Liver (tissue), 8 donors: ENCODE measurements at regions not wholly inside any gene's neighbourhood (a gene's known extent, or its start where the extent isn't known, plus 50 kb on each side); places are given as distances from the start of the nearest gene placed in this dataset.

Experiments
- DNase-seq: peaks from one replicate; pipeline ENCODE4 v3.0.0-alpha.2; 2017; ENCODE audit warnings: low spot score
- H3K27ac ChIP-seq, 2 donors: one replicate each; pipeline ENCODE4 v1.7.0; 2013; ENCODE audit warnings: inconsistent platforms in 2 of 2, low read length in 2 of 2, control low read depth in 1 of 2, low read depth in 1 of 2, mild to moderate bottlenecking in 1 of 2
- H3K27me3 ChIP-seq, 4 donors: one replicate each; pipeline versions ENCODE4 v1.6.1 to v1.7.0; 2013; ENCODE audit warnings: low read length in 3 of 4, inconsistent platforms in 1 of 4, mild to moderate bottlenecking in 1 of 4, moderate library complexity in 1 of 4; ENCODE audit not compliant: control insufficient read depth in 4 of 4, insufficient read depth in 4 of 4
- H3K36me3 ChIP-seq, 4 donors: one replicate each; pipeline versions ENCODE4 v1.6.1 to v1.7.0; 2013; ENCODE audit warnings: low read length in 3 of 4, mild to moderate bottlenecking in 3 of 4, low read depth in 1 of 4, moderate library complexity in 1 of 4; ENCODE audit not compliant: control insufficient read depth in 4 of 4, insufficient read depth in 3 of 4
- H3K4me1 ChIP-seq, 4 donors: one replicate each; pipeline versions ENCODE4 v1.6.1 to v1.7.0; 2013; ENCODE audit warnings: low read length in 3 of 4, mild to moderate bottlenecking in 3 of 4, moderate library complexity in 1 of 4; ENCODE audit not compliant: control insufficient read depth in 4 of 4, insufficient read depth in 4 of 4
- H3K4me3 ChIP-seq, 3 donors: one replicate each; pipeline versions ENCODE4 v1.6.1 to v1.7.0; 2013; ENCODE audit warnings: low read length in 3 of 3, control low read depth in 1 of 3, low read depth in 1 of 3, mild to moderate bottlenecking in 1 of 3
- H3K9ac ChIP-seq, 2 donors: one replicate each; pipeline ENCODE4 v1.7.0; 2013; ENCODE audit warnings: low read length in 2 of 2, mild to moderate bottlenecking in 2 of 2, moderate library complexity in 2 of 2, control low read depth in 1 of 2, low read depth in 1 of 2
- H3K9me3 ChIP-seq, 4 donors: one replicate each; pipeline versions ENCODE4 v1.6.1 to v1.7.0; 2013; ENCODE audit warnings: low read length in 3 of 4; ENCODE audit not compliant: control insufficient read depth in 4 of 4
- EGR1 ChIP-seq, 2 donors: IDR thresholded peaks; 2 replicates each; pipeline ENCODE4 v1.6.1; 2016 to 2018; ENCODE audit warnings: antibody characterized with exemption in 2 of 2, low read depth in 2 of 2
- FOXA1 ChIP-seq: IDR thresholded peaks from 2 replicates; pipeline ENCODE4 v1.6.1; 2016; ENCODE audit warnings: antibody characterized with exemption
- FOXA2 ChIP-seq: IDR thresholded peaks from 2 replicates; pipeline ENCODE4 v1.6.1; 2016; ENCODE audit warnings: antibody characterized with exemption
- GABPA ChIP-seq, 2 donors: IDR thresholded peaks in 1 of 2; conservative IDR thresholded peaks in 1 of 2; 2 replicates each; pipeline ENCODE4 v1.6.1; 2016; ENCODE audit warnings: antibody characterized with exemption in 2 of 2, mild to moderate bottlenecking in 1 of 2, moderate library complexity in 1 of 2
- HNF4A ChIP-seq, 2 donors: conservative IDR thresholded peaks; 2 replicates each; pipeline ENCODE4 v1.6.1; 2016; ENCODE audit warnings: antibody characterized with exemption in 2 of 2, mild to moderate bottlenecking in 2 of 2
- HNF4G ChIP-seq: IDR thresholded peaks from 2 replicates; pipeline ENCODE4 v1.6.1; 2016; ENCODE audit warnings: antibody characterized with exemption
- JUND ChIP-seq, 2 donors: IDR thresholded peaks; 2 replicates each; pipeline ENCODE4 v1.6.1; 2016; ENCODE audit warnings: antibody characterized with exemption in 2 of 2
- NR2F2 ChIP-seq: IDR thresholded peaks from 2 replicates; pipeline ENCODE4 v1.6.1; 2016; ENCODE audit warnings: antibody characterized with exemption
- RAD21 ChIP-seq, 2 donors: IDR thresholded peaks; 2 replicates each; pipeline ENCODE4 v1.6.1; 2016; ENCODE audit warnings: antibody characterized with exemption in 2 of 2, mild to moderate bottlenecking in 2 of 2
- RXRA ChIP-seq, 2 donors: IDR thresholded peaks; 2 replicates each; pipeline ENCODE4 v1.6.1; 2017 to 2018; ENCODE audit warnings: antibody characterized with exemption in 2 of 2, mild to moderate bottlenecking in 1 of 2
- SP1 ChIP-seq: IDR thresholded peaks from 2 replicates; pipeline ENCODE4 v1.6.1; 2018; ENCODE audit warnings: antibody characterized with exemption, mild to moderate bottlenecking
- TAF1 ChIP-seq: conservative IDR thresholded peaks from 2 replicates; pipeline ENCODE4 v1.6.1; 2016; ENCODE audit warnings: antibody characterized with exemption, mild to moderate bottlenecking
- YY1 ChIP-seq: IDR thresholded peaks from 2 replicates; pipeline ENCODE4 v1.6.1; 2016; ENCODE audit warnings: antibody characterized with exemption, mild to moderate bottlenecking
- ZBTB33 ChIP-seq: IDR thresholded peaks from 2 replicates; pipeline ENCODE4 v1.6.1; 2016; ENCODE audit warnings: antibody characterized with exemption
- WGBS: extraction: QIAGEN DNeasy Blood & Tissue Kit; methylation state at CpG from one replicate; pipeline ENCODE4 v1.1.7; 2013; 5-methylcytosine and 5-hydroxymethylcytosine counted together
- TF ChIP-seq, protein P1 (sequence below): IDR thresholded peaks from 2 replicates; pipeline ENCODE4 v1.6.1; 2016; ENCODE audit warnings: antibody characterized with exemption
- TF ChIP-seq, protein P2 (sequence below): fragments of 150-350 bp; IDR thresholded peaks from 2 replicates; pipeline ENCODE4 v1.5.1; 2017; ENCODE audit warnings: improper control_type of control experiment, low read depth, low read length; ENCODE audit not compliant: missing input control
- TF ChIP-seq, protein P3 (sequence below): IDR thresholded peaks from 2 replicates; pipeline ENCODE4 v1.6.1; 2016; ENCODE audit warnings: antibody characterized with exemption, mild to moderate bottlenecking
- TF ChIP-seq, protein P4 (sequence below): IDR thresholded peaks from 2 replicates; pipeline ENCODE4 v1.6.1; 2016; ENCODE audit warnings: antibody characterized with exemption
- donor health status: healthy.
- donor health status: healthy.
- donor health status: healthy.
- donor health status: healthy.
- donor health status: healthy.

- TF ChIP-seq NR2F2 = no peak
- no peak for TF ChIP-seq RAD21 (IDR thresholded peaks at IDR 0.05)
- no peak for TF ChIP-seq EGR1 (IDR thresholded peaks at IDR 0.05; ENCODE audit: low read depth in 2 of 2)
- TF ChIP-seq, protein P1, sequence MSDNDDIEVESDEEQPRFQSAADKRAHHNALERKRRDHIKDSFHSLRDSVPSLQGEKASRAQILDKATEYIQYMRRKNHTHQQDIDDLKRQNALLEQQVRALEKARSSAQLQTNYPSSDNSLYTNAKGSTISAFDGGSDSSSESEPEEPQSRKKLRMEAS = no peak
- no peak for TF ChIP-seq GABPA (IDR thresholded peaks at IDR 0.05 in 1 of 2, conservative IDR thresholded peaks at IDR 0.05 in 1 of 2)
- no peak for TF ChIP-seq TAF1
- TF ChIP-seq, protein P2, sequence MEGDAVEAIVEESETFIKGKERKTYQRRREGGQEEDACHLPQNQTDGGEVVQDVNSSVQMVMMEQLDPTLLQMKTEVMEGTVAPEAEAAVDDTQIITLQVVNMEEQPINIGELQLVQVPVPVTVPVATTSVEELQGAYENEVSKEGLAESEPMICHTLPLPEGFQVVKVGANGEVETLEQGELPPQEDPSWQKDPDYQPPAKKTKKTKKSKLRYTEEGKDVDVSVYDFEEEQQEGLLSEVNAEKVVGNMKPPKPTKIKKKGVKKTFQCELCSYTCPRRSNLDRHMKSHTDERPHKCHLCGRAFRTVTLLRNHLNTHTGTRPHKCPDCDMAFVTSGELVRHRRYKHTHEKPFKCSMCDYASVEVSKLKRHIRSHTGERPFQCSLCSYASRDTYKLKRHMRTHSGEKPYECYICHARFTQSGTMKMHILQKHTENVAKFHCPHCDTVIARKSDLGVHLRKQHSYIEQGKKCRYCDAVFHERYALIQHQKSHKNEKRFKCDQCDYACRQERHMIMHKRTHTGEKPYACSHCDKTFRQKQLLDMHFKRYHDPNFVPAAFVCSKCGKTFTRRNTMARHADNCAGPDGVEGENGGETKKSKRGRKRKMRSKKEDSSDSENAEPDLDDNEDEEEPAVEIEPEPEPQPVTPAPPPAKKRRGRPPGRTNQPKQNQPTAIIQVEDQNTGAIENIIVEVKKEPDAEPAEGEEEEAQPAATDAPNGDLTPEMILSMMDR = no peak
- no peak for TF ChIP-seq FOXA1
- no peak for TF ChIP-seq SP1
- TF ChIP-seq RXRA (IDR thresholded peaks at IDR 0.05) = no peak
- no peak for TF ChIP-seq HNF4A (conservative IDR thresholded peaks at IDR 0.05)
Observed at GRCh38 chr1:58900396-58900795, 116.5 kb upstream of the JUN start.

DNA sequence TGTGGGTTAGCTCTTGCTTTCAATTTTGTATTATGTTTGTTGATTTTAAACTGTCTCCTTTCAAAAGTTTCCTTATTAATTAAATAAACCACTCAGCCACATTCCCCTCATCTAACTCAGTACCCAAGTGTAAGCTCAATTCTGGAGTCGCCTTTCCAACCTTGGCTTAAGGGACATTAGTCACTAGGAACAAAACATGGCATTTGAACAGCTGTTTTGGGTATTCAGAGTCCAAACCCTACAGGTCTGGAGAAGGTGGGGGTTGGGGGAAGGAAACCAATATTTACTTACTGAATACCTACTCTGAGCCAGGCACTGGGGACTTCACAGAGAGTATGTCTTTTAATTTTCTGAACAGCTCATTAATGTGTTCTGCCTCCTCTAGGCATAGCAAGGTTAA lies 117.2 kb upstream of the JUN start:
- Histone ChIP-seq H3K9me3 (no peaks in the 10 kb centered on the region), H3K9ac (no peak overlapping the region), H3K27ac (no peak overlapping the region), H3K4me3 (no peak overlapping the region), H3K36me3 (no peaks in the 10 kb centered on the region), H3K4me1 (peaks cover 0 to 20% (median 3%) of the 10 kb centered on the region in 4 donors), H3K27me3 (no peaks in the 10 kb centered on the region)
- WGBS = 97% methylated on average over 1 of the region's 1 CpG
- TF ChIP-seq TAF1 = no peak
- TF ChIP-seq EGR1 (IDR thresholded peaks at IDR 0.05; ENCODE audit: low read depth in 2 of 2) = no peak
- TF ChIP-seq, protein P3, sequence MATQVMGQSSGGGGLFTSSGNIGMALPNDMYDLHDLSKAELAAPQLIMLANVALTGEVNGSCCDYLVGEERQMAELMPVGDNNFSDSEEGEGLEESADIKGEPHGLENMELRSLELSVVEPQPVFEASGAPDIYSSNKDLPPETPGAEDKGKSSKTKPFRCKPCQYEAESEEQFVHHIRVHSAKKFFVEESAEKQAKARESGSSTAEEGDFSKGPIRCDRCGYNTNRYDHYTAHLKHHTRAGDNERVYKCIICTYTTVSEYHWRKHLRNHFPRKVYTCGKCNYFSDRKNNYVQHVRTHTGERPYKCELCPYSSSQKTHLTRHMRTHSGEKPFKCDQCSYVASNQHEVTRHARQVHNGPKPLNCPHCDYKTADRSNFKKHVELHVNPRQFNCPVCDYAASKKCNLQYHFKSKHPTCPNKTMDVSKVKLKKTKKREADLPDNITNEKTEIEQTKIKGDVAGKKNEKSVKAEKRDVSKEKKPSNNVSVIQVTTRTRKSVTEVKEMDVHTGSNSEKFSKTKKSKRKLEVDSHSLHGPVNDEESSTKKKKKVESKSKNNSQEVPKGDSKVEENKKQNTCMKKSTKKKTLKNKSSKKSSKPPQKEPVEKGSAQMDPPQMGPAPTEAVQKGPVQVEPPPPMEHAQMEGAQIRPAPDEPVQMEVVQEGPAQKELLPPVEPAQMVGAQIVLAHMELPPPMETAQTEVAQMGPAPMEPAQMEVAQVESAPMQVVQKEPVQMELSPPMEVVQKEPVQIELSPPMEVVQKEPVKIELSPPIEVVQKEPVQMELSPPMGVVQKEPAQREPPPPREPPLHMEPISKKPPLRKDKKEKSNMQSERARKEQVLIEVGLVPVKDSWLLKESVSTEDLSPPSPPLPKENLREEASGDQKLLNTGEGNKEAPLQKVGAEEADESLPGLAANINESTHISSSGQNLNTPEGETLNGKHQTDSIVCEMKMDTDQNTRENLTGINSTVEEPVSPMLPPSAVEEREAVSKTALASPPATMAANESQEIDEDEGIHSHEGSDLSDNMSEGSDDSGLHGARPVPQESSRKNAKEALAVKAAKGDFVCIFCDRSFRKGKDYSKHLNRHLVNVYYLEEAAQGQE = no peak
- no peak for TF ChIP-seq JUND (IDR thresholded peaks at IDR 0.05)
- TF ChIP-seq ZBTB33 = no peak
- TF ChIP-seq FOXA2 = no peak
- no peak for TF ChIP-seq RAD21 (IDR thresholded peaks at IDR 0.05)
- TF ChIP-seq, protein P1 = no peak
- no peak for TF ChIP-seq HNF4A (conservative IDR thresholded peaks at IDR 0.05)
- no peak for TF ChIP-seq SP1
- TF ChIP-seq NR2F2 = no peak
- TF ChIP-seq YY1 = no peak
- TF ChIP-seq, protein P4, sequence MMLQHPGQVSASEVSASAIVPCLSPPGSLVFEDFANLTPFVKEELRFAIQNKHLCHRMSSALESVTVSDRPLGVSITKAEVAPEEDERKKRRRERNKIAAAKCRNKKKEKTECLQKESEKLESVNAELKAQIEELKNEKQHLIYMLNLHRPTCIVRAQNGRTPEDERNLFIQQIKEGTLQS = no peak
- no peak for TF ChIP-seq RXRA (IDR thresholded peaks at IDR 0.05)
- no peak for TF ChIP-seq HNF4G
- no peak for TF ChIP-seq GABPA (IDR thresholded peaks at IDR 0.05 in 1 of 2, conservative IDR thresholded peaks at IDR 0.05 in 1 of 2)
- TF ChIP-seq, protein P2 = no peak
- no peak for DNase-seq

More at GRCh38 chr1:58900396-58900795, 116.5 kb upstream of the JUN start:
- DNase-seq = no peak
- Histone ChIP-seq H3K9me3 (no peaks in the 10 kb centered on the region), H3K4me3 (no peak overlapping the region), H3K27ac (no peak overlapping the region), H3K27me3 (no peaks in the 10 kb centered on the region), H3K36me3 (no peaks in the 10 kb centered on the region), H3K4me1 (peaks cover 0 to 20% (median 3%) of the 10 kb centered on the region in 4 donors), H3K9ac (no peak overlapping the region)
- 78% methylated on average over 3 of the region's 3 CpGs for WGBS
